DMS 273 (cell line): ENCODE measurements at regions not wholly inside any gene's neighbourhood (a gene's known extent, or its start where the extent isn't known, plus 50 kb on each side); places are given as distances from the start of the nearest gene placed in this dataset.

ENCODE experiments used
- DNase-seq: peaks from one replicate; lab custom pipeline; 2025; ENCODE audit not compliant: unreplicated experiment; lab: John Stamatoyannopoulos, UW

DNA sequence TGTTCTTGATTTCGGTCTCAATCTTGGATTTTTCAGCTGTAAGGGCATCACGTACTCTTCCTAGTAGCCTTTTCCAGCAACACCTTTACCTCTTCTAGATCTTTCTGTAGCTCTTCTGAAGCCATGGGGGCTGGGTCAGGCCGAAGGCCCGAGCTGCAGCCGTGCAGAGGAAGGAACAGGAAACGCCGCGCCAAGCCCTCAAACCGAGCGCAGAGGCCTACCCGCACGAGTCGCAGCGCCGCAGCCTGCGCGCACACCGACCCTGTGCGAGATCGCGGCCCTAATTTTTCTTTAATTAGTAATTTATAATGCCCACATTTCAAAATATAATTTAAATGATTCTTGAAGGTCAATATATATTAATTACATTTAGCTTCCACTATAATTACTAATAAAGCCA, 483.8 kb downstream of the NUP35 start:
- DNase-seq = no peak

GRCh38 chr2:183608747-183609146, 484.5 kb downstream of the NUP35 start:
- no peak for DNase-seq

GRCh38 chr2:183610724-183611123, 486.5 kb downstream of the NUP35 start:
- peak; percentile 12 for DNase-seq

- peak; percentile 70 for DNase-seq
These were observed 490.7 kb downstream of the NUP35 start for GRCh38 chr2:183614799-183615435.

- no peak for DNase-seq
These were observed 499.0 kb downstream of the NUP35 start for GRCh38 chr2:183623227-183623626.

DNA sequence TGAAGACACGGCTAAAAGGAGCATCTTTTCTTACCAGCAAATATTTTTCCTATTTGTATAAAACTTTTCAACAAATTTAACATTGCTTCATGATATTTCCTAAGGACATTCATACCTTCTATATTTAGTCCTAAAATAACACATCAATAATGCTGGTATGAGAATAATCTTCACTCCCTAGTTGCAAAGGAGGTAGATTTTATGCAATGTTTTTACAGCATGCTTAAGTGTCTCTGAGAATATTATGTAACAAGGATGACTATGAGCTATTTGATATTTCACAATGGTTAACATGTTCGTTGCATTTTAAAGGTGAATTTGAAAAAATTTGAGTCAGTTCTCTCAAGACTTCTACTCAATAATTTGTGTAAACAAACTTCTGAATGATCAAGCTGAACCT, 506.7 kb downstream of the NUP35 start:
- DNase-seq = no peak

GRCh38 chr2:183656121-183656520, 531.9 kb downstream of the NUP35 start:
- no peak for DNase-seq

GRCh38 chr2:183665425-183665824, 541.2 kb downstream of the NUP35 start:
- DNase-seq = peak; percentile 93

GRCh38 chr2:183666031-183666430, 541.8 kb downstream of the NUP35 start:
- peak; percentile 19 for DNase-seq

DNA sequence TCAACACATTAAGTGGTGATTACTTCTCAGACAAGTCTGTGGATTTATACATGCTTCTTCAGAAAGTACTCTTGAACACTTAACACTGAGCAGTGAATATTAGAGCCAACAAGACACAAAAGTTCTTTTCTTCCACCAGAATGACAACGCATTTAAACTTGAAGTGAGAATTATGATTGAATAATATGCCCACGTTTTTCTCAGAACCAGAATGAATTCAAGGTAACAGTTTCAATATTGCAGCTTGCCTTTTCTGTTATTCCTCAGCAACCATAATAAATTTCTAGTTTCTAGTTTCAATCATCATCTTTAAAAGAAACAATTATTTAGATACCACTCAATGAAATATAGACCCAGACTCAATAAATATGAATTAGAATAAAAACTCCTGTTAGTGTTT, 547.0 kb downstream of the NUP35 start:
- no peak for DNase-seq

GRCh38 chr2:183678908-183679307, 554.7 kb downstream of the NUP35 start:
- no peak for DNase-seq

GRCh38 chr2:183680573-183680972, 556.3 kb downstream of the NUP35 start:
- no peak for DNase-seq

- DNase-seq = no peak
These were observed 560.4 kb downstream of the NUP35 start for GRCh38 chr2:183684686-183685085.

DNA sequence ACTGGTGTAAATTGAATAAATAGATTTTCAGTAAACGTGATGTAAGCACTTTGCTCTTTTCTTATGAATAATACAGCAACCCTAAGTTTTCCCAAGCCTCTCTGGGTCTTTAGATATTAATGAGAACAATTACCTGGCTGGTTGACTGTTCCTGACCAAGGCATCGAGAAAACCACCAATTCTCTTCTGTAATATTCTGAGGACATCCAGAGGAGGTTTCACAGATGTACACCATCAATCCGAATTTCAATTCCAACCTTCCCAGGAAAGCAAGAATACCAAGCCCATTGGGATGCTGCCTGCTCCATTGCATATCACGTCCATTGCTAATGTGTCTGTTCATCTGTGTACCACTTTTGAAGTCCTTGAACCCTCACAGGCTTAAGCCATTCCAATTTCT, 571.8 kb downstream of the NUP35 start:
- DNase-seq = no peak

GRCh38 chr2:183709829-183710228, 585.6 kb downstream of the NUP35 start:
- peak; percentile 12 for DNase-seq

GRCh38 chr2:183718246-183718645, 594.0 kb downstream of the NUP35 start:
- DNase-seq = no peak

DNA sequence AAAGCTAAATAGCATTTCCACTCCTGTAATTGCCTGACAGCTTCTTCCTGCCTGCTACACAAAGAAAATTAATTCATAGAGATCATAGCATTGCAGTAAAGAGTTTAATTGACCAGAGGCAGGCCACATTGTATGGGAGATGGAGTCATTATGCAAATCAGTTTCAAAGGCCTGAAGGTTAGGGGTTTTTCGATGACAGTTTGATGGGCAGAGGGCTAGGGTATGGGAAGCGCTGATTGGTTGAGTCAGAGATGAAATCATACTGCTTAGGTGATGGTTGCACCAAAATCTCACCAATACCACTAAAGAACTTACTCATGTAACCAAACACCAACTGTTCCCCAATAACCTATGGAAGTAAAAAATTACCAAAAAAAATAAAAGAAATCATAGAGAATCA, 599.0 kb downstream of the NUP35 start:
- no peak for DNase-seq

GRCh38 chr2:183729380-183729779, 605.1 kb downstream of the NUP35 start:
- no peak for DNase-seq

- no peak for DNase-seq
These were observed 616.0 kb downstream of the NUP35 start for GRCh38 chr2:183740241-183740640.

DNA sequence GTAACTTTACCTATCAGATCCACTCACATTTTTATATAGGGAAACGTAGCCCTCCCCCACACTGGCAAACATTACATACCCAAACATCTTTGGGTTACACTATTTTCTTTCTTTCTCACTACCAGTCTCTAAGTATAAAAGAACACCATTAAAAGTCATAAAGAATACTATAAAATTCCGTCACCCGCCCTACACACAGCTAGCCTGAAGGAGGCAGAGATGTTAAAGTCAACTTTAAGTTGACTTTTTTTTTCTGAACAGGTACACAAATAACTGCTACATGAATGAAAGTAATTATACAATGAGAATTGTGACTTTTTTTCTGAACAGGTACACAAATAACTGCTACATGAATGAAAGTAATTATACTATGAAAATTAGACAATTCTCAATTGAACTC, 628.3 kb downstream of the NUP35 start:
- DNase-seq = no peak

GRCh38 chr2:183759033-183759432, 634.8 kb downstream of the NUP35 start:
- DNase-seq = no peak

GRCh38 chr2:183773775-183774174, 649.5 kb downstream of the NUP35 start:
- no peak for DNase-seq

- no peak for DNase-seq
These were observed 655.8 kb downstream of the NUP35 start for GRCh38 chr2:183780072-183780471.
